Stomach (tissue), 8 donors: ENCODE measurements at regions not wholly inside any gene's neighbourhood (a gene's known extent, or its start where the extent isn't known, plus 50 kb on each side); places are given as distances from the start of the nearest gene placed in this dataset.

Experiments used
- DNase-seq, 2 donors: peaks; one replicate each; pipeline versions ENCODE4 v3.0.0 to v3.0.0-alpha.2; 2013 to 2019
- H3K27ac ChIP-seq, 5 donors: fragments of 200-600 bp in 4 of 5; sonication (generic) in 4 of 5; one replicate each; pipeline ENCODE4 v1.5.1; 2013 to 2019; ENCODE audit warnings: mild to moderate bottlenecking in 1 of 5, moderate library complexity in 1 of 5
- H3K27me3 ChIP-seq, 3 donors: fragments of 200-600 bp; sonication (generic); one replicate each; pipeline ENCODE4 v1.5.1; 2017 to 2019; ENCODE audit warnings: mixed run types in 1 of 3
- H3K36me3 ChIP-seq, 4 donors: fragments of 200-600 bp; sonication (generic); 1 replicate in 3 of 4; 2 replicates in 1 of 4; pipeline ENCODE4 v1.5.1; 2016 to 2019
- H3K4me1 ChIP-seq, 4 donors: fragments of 200-600 bp; sonication (generic); one replicate each; pipeline ENCODE4 v1.5.1; 2016 to 2019
- H3K4me3 ChIP-seq, 4 donors: fragments of 200-600 bp; sonication (generic) in 3 of 4; one replicate each; pipeline ENCODE4 v1.5.1; 2016 to 2019; ENCODE audit warnings: mild to moderate bottlenecking in 1 of 4
- H3K9me3 ChIP-seq, 4 donors: fragments of 200-600 bp; sonication (generic); one replicate each; pipeline ENCODE4 v1.5.1; 2016 to 2019
- EP300 ChIP-seq: sonication (generic); formaldehyde crosslinking; IDR thresholded peaks from one replicate; pipeline ENCODE4 v1.6.1; 2017; ENCODE audit warnings: antibody characterized with exemption
- POLR2A ChIP-seq, 4 donors: fragments of 450-650 bp; IDR thresholded peaks; one replicate each; pipeline ENCODE4 v1.6.1; 2016; ENCODE audit warnings: antibody characterized with exemption in 4 of 4, control low read depth in 2 of 4, mild to moderate bottlenecking in 1 of 4, moderate library complexity in 1 of 4
- POLR2AphosphoS5 ChIP-seq, 3 donors: sonication (generic); formaldehyde crosslinking; IDR thresholded peaks; one replicate each; pipeline ENCODE4 v1.6.1; 2016; ENCODE audit warnings: antibody characterized with exemption in 3 of 3
- WGBS, 5 donors: extraction: QIAGEN DNeasy Blood & Tissue Kit in 3 of 5; methylation state at CpG; one replicate each; pipeline versions ENCODE4 v1.1.5 to v1.1.7; 2013 to 2018; 5-methylcytosine and 5-hydroxymethylcytosine counted together
- intact Hi-C: fragments of 100-400 bp; cut with DNase I; formaldehyde crosslinking; loops from one replicate; pipeline ENCODE4 v1.15.1; 2023; ENCODE audit warnings: low total_unique reads
- TF ChIP-seq, protein P1 (sequence below), 7 experiments: fragments of 450-650 bp in 4 of 7; fragments of 200-600 bp in 3 of 7; sonication (generic) in 3 of 7; IDR thresholded peaks; one replicate each; pipeline ENCODE4 v1.5.1; 2016 to 2019; ENCODE audit warnings: antibody characterized with exemption in 7 of 7, control low read depth in 2 of 7, mild to moderate bottlenecking in 1 of 7
- donor health status: healthy with polysubstance abuse.
- donor health status: Bipolar disorder and iron deficiency.
- donor health status: healthy.

DNA sequence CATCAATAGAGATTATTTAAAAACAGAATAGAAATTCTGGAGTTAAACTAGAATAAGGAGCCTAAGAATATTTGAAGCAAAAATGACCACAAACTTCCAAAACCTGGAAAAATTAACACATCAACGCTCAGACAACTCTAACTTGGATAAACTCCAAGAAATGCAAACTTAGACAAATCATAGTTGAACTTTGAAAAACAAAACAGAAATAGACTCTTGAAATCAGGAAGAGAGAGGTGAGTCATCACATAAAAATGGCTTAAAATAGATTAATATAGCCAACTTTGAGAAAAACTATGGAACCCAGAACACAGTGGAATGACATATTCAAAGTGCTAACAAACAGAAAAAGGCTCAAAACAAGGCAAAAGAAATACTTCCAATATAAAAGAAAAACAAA, 974.2 kb downstream of the JRKL start:
- intact Hi-C loops = no loop called here
- no peaks in the 10 kb centered on the region for H3K27me3 ChIP-seq
- H3K27ac ChIP-seq = no peak overlapping the region
- WGBS, 5 donors = 19 to 54% (median 33%) methylated on average over 1 of the region's 1 CpG
- no peak for DNase-seq
- no peaks in the 10 kb centered on the region for H3K36me3 ChIP-seq
- H3K9me3 ChIP-seq = peaks cover 4 to 39% (median 21%) of the 10 kb centered on the region in 4 donors
- H3K4me3 ChIP-seq = no peak overlapping the region
- no peaks in the 10 kb centered on the region for H3K4me1 ChIP-seq
- TF ChIP-seq EP300 (no peak), POLR2AphosphoS5 (IDR thresholded peaks at IDR 0.05) (no peak), POLR2A (IDR thresholded peaks at IDR 0.05) (no peak)
- TF ChIP-seq, protein P1, sequence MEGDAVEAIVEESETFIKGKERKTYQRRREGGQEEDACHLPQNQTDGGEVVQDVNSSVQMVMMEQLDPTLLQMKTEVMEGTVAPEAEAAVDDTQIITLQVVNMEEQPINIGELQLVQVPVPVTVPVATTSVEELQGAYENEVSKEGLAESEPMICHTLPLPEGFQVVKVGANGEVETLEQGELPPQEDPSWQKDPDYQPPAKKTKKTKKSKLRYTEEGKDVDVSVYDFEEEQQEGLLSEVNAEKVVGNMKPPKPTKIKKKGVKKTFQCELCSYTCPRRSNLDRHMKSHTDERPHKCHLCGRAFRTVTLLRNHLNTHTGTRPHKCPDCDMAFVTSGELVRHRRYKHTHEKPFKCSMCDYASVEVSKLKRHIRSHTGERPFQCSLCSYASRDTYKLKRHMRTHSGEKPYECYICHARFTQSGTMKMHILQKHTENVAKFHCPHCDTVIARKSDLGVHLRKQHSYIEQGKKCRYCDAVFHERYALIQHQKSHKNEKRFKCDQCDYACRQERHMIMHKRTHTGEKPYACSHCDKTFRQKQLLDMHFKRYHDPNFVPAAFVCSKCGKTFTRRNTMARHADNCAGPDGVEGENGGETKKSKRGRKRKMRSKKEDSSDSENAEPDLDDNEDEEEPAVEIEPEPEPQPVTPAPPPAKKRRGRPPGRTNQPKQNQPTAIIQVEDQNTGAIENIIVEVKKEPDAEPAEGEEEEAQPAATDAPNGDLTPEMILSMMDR (IDR thresholded peaks at IDR 0.05) = no peak

GRCh38 chr11:97367406-97368083, 977.7 kb downstream of the JRKL start:
- H3K27me3 ChIP-seq = no peaks in the 10 kb centered on the region
- TF ChIP-seq POLR2AphosphoS5 (IDR thresholded peaks at IDR 0.05) = no peak
- no peak for TF ChIP-seq EP300
- TF ChIP-seq POLR2A (IDR thresholded peaks at IDR 0.05) = no peak
- TF ChIP-seq, protein P1 (IDR thresholded peaks at IDR 0.05) = no peak
- H3K27ac ChIP-seq = no peak overlapping the region
- 83 to 93% (median 89%) methylated on average over 5 to 10 of the region's 10 CpGs for WGBS, 5 donors
- intact Hi-C loops = no loop called here
- DNase-seq = no peak
- no peaks in the 10 kb centered on the region for H3K36me3 ChIP-seq
- peaks cover 4 to 64% (median 21%) of the 10 kb centered on the region in 4 donors for H3K9me3 ChIP-seq
- H3K4me3 ChIP-seq = no peak overlapping the region
- H3K4me1 ChIP-seq = no peaks in the 10 kb centered on the region

DNA sequence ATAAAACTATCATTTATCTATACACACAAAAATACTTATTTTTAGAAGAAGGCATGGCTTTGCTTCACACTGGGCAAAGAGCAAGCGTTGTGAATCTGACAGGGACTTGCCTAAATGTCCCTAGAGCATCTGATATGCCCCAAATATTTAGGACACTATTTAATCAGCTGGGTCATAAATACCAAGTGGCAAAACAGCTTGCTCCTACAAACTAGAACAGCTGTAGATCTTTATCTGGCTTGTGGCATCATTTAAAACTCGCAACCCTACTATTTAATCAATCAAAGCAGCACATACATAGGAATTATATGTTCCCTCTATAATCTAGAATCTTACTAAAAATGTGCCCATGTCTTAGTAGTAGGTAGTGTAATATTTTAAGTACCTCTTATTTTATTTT, 999.5 kb downstream of the JRKL start:
- no peak overlapping the region for H3K27ac ChIP-seq
- no peaks in the 10 kb centered on the region for H3K36me3 ChIP-seq
- H3K27me3 ChIP-seq = no peaks in the 10 kb centered on the region
- intact Hi-C loops = no loop called here
- TF ChIP-seq POLR2AphosphoS5 (IDR thresholded peaks at IDR 0.05) (no peak), EP300 (no peak), POLR2A (IDR thresholded peaks at IDR 0.05) (no peak)
- TF ChIP-seq, protein P1 (IDR thresholded peaks at IDR 0.05) = no peak
- no peak overlapping the region for H3K4me3 ChIP-seq
- no peak for DNase-seq
- WGBS, 5 donors = 25 to 69% (median 33%) methylated on average over 1 to 2 of the region's 2 CpGs
- H3K4me1 ChIP-seq = no peaks in the 10 kb centered on the region
- peaks cover 0 to 5% (median 0%) of the 10 kb centered on the region in 4 donors for H3K9me3 ChIP-seq

DNA sequence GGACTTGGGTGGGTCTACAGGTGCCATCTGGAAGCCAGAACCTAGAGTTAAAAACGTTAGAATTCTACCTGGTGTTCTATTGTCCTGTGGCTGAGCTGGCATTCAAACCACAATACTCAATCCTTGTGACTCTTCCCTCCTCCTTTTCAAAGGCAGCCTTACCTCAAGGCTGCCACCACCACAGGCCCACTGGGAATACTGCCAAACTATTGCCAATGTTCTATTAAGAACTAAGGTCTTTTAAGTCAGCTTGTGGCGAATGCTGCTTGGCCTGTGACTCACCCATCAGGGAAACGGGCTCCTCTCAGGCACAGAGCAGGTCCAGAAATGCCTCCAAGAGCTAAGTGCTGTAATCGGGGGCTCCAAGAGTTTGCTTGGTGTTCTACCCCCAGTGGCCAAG, 1008.4 kb downstream of the JRKL start:
- intact Hi-C loops = no loop called here
- Histone ChIP-seq H3K27ac (no peak overlapping the region), H3K9me3 (peaks cover 0 to 5% (median 0%) of the 10 kb centered on the region in 4 donors), H3K4me1 (no peaks in the 10 kb centered on the region), H3K27me3 (no peaks in the 10 kb centered on the region), H3K36me3 (no peaks in the 10 kb centered on the region), H3K4me3 (no peak overlapping the region)
- 49 to 81% (median 64%) methylated on average over 4 of the region's 4 CpGs for WGBS, 5 donors
- DNase-seq = no peak
- TF ChIP-seq POLR2A (IDR thresholded peaks at IDR 0.05) (no peak), EP300 (no peak), POLR2AphosphoS5 (IDR thresholded peaks at IDR 0.05) (no peak)
- TF ChIP-seq, protein P1 (IDR thresholded peaks at IDR 0.05) = no peak
